ENCODE measurements at regions not wholly inside any gene's neighbourhood (a gene's known extent, or its start where the extent isn't known, plus 50 kb on each side); places are given as distances from the start of the nearest gene placed in this dataset.

DNA sequence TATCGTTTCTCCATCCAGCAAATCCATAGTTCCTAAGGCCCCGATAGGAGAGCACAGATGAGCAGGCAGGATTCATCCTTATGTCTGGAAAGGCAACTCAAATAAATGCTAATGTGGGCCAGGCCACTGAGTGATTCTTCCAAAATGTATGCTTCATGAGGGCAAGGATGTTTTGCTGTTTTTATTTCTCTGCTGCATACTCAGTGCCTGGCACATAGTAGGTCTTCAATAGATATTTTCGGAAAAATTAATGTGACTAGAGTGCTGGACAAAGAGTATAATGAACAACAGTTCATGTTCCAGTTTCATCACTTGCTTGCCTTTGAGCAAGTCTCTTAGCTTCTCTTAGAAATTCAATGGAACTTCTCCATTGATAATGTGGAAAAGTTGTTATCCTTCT lies 357.7 kb downstream of the PRDM2 start:
- TF ChIP-seq POLR2A (IDR thresholded peaks at IDR 0.05), result no peak
- TF ChIP-seq EP300 (IDR thresholded peaks at IDR 0.05; ENCODE audit: low read depth), result no peak
